ENCODE measurements at regions not wholly inside any gene's neighbourhood (a gene's known extent, or its start where the extent isn't known, plus 50 kb on each side); places are given as distances from the start of the nearest gene placed in this dataset.

GRCh38 chr16:74219706-74220105 lies 76.9 kb upstream of the PSMD7 start:
- Histone ChIP-seq H2BK5ac (ENCODE audit: low read depth, low read length) (no peak overlapping the region), H3K4me3 (ENCODE audit: extremely low read depth in 1 of 4, insufficient read depth in 2 of 4, low read depth in 3 of 4, low read length in 4 of 4) (no peak overlapping the region), H4K8ac (ENCODE audit: extremely low read depth, insufficient read depth, low read length) (no peak overlapping the region), H3K36me3 (ENCODE audit: control insufficient read depth in 2 of 4, insufficient read depth in 4 of 4, low read length in 3 of 4) (no peaks in the 10 kb centered on the region), H3K23ac (ENCODE audit: insufficient read length) (no peak overlapping the region), H3K79me1 (ENCODE audit: low read depth, low read length) (no peaks in the 10 kb centered on the region), H4K91ac (replicated peaks; ENCODE audit: insufficient read length, low read length) (no peak overlapping the region), H3K79me2 (ENCODE audit: control insufficient read depth in 1 of 2, insufficient read depth in 2 of 2, low read length in 2 of 2) (no peaks in the 10 kb centered on the region), H2BK20ac (ENCODE audit: low read length) (no peak overlapping the region), H2BK12ac (ENCODE audit: low read depth, low read length) (no peak overlapping the region), H2AFZ (ENCODE audit: low read length) (no peak overlapping the region), H4K20me1 (replicated peaks in 1 of 2; ENCODE audit: control insufficient read depth in 1 of 2, insufficient read depth in 2 of 2, low read length in 2 of 2) (no peaks in the 10 kb centered on the region), H3K4ac (replicated peaks; ENCODE audit: insufficient read length, low read depth, low read length) (no peak overlapping the region), H3K23me2 (ENCODE audit: low read depth, low read length) (no peaks in the 10 kb centered on the region), H3K27ac (ENCODE audit: low read depth, low read length) (no peak overlapping the region), H3K4me1 (replicated peaks in 1 of 4; ENCODE audit: control insufficient read depth in 3 of 4, insufficient read depth in 4 of 4, low read length in 3 of 4) (no peaks in the 10 kb centered on the region), H2BK120ac (replicated peaks; ENCODE audit: low read depth, low read length) (no peak overlapping the region), H4K5ac (ENCODE audit: insufficient read length, low read depth, low read length) (no peak overlapping the region), H3K9me3 (ENCODE audit: insufficient read depth in 2 of 2, low read depth in 1 of 2, low read length in 1 of 2) (no peaks in the 10 kb centered on the region), H3K9ac (replicated peaks in 1 of 4; ENCODE audit: extremely low read depth in 1 of 4, low read depth in 3 of 4, low read length in 3 of 4) (no peak overlapping the region), H3K4me2 (ENCODE audit: insufficient read depth in 1 of 2, low read depth in 2 of 2, low read length in 2 of 2) (no peak overlapping the region), H3K56ac (replicated peaks; ENCODE audit: insufficient read length, low read depth, low read length) (no peak overlapping the region), H2AK5ac (ENCODE audit: low read depth, low read length) (no peak overlapping the region), H2BK15ac (ENCODE audit: low read length) (no peak overlapping the region), H3K27me3 (replicated peaks in 1 of 4; ENCODE audit: control insufficient read depth in 3 of 4, extremely low read depth in 1 of 4, insufficient read depth in 3 of 4, low read length in 3 of 4) (no peaks in the 10 kb centered on the region), H3K14ac (ENCODE audit: insufficient read length) (no peak overlapping the region), H3K18ac (ENCODE audit: extremely low read depth, low read length) (no peak overlapping the region)
- CTCF ChIA-PET (ENCODE audit: partially characterized antibody) = no interaction called here
- DNase-seq (ENCODE audit: low read depth in 1 of 2, low spot score in 2 of 2) (no peak), FAIRE-seq (no peak)
- TF ChIP-seq ATF3 (IDR thresholded peaks at IDR 0.05; ENCODE audit: insufficient read depth, low read depth, low read length) = no peak
- TF ChIP-seq TAF1 (IDR thresholded peaks at IDR 0.05; ENCODE audit: low read depth, low read length) = no peak
- TF ChIP-seq KDM1A (IDR thresholded peaks at IDR 0.05; ENCODE audit: borderline replicate concordance, low read length) = no peak
- no peak for TF ChIP-seq E2F6 (IDR thresholded peaks at IDR 0.05)
- TF ChIP-seq RNF2 (IDR thresholded peaks at IDR 0.05; ENCODE audit: borderline replicate concordance, low read depth, low read length, missing control alignments, poor library complexity, severe bottlenecking) = no peak
- no peak for TF ChIP-seq TAF7 (optimal IDR thresholded peaks at IDR 0.05; ENCODE audit: borderline replicate concordance, low read depth, low read length)
- WGBS, 2 experiments (ENCODE audit: extremely low coverage in 1 of 2, insufficient coverage in 1 of 2, insufficient read length in 1 of 2, insufficient replicate concordance in 2 of 2, low coverage in 1 of 2, low lambda C conversion rate in 2 of 2, missing lambda C conversion rate in 1 of 2) = 100% methylated on average over 1 of the region's 1 CpG; no CpG with 5 or more reads in 1 of the 2 experiments
- POLR2A ChIA-PET (ENCODE audit: partially characterized antibody) = no interaction called here

All from H1 (cell line).